H1 (cell line): ENCODE measurements at regions not wholly inside any gene's neighbourhood (a gene's known extent, or its start where the extent isn't known, plus 50 kb on each side); places are given as distances from the start of the nearest gene placed in this dataset.

Source experiments
- CTCF ChIA-PET: fragments of 300-600 bp; sonication (Branson Sonifier 250); formaldehyde crosslinking; loops from one replicate; lab custom pipeline; 2021; ENCODE audit not compliant: partially characterized antibody; lab: Charles Lee
- POLR2A ChIA-PET: fragments of 300-600 bp; sonication (Branson Sonifier 250); formaldehyde crosslinking; loops from one replicate; lab custom pipeline; 2021; ENCODE audit warnings: inconsistent platforms; ENCODE audit not compliant: partially characterized antibody; lab: Charles Lee
- DNase-seq, 2 experiments: peaks; one replicate each; pipeline versions ENCODE4 v3.0.0 to v3.0.0-alpha.2; 2010 to 2022; ENCODE audit warnings: low spot score in 2 of 2, low read depth in 1 of 2, mixed read lengths in 1 of 2
- FAIRE-seq: peaks from 2 replicates; lab custom pipeline; 2011; peaks lifted over from hg19 to GRCh38; lab: Jason Lieb, UNC
- H2AFZ ChIP-seq: 2 replicates; pipeline ENCODE4 v1.8.1; 2012; ENCODE audit warnings: low read length, inconsistent platforms
- H2AK5ac ChIP-seq: 2 replicates; pipeline ENCODE4 v1.6.1; 2013; ENCODE audit warnings: low read depth, low read length
- H2BK120ac ChIP-seq: replicated peaks from 2 replicates; pipeline ENCODE3; 2013; ENCODE audit warnings: low read depth, low read length, inconsistent platforms
- H2BK12ac ChIP-seq: 2 replicates; pipeline ENCODE4 v1.6.1; 2013; ENCODE audit warnings: low read depth, low read length
- H2BK15ac ChIP-seq: 2 replicates; pipeline ENCODE4 v1.6.1; 2013; ENCODE audit warnings: low read length
- H2BK20ac ChIP-seq: 2 replicates; pipeline ENCODE4 v1.6.1; 2013; ENCODE audit warnings: low read length
- H2BK5ac ChIP-seq: 2 replicates; pipeline ENCODE4 v1.6.1; 2013; ENCODE audit warnings: low read depth, low read length
- H3K14ac ChIP-seq: 2 replicates; pipeline ENCODE4 v1.6.1; 2013; ENCODE audit warnings: inconsistent platforms; ENCODE audit not compliant: insufficient read length
- H3K18ac ChIP-seq: 2 replicates; pipeline ENCODE4 v1.6.1; 2013; ENCODE audit warnings: low read length; ENCODE audit errors: extremely low read depth
- H3K23ac ChIP-seq: 2 replicates; pipeline ENCODE4 v1.6.1; 2013; ENCODE audit warnings: inconsistent platforms; ENCODE audit not compliant: insufficient read length
- H3K23me2 ChIP-seq: 2 replicates; pipeline ENCODE4 v1.6.1; 2013; ENCODE audit warnings: low read depth, low read length
- H3K27ac ChIP-seq: 2 replicates; pipeline ENCODE4 v1.6.1; 2011; ENCODE audit warnings: low read depth, low read length, inconsistent platforms
- H3K27me3 ChIP-seq, 4 experiments: replicated peaks in 1 of 4; 1 replicate in 1 of 4; 2 replicates in 3 of 4; pipeline versions ENCODE4 v1.6.1 to v1.8.1; 2011 to 2013; ENCODE audit warnings: low read length in 3 of 4, mild to moderate bottlenecking in 3 of 4, inconsistent platforms in 2 of 4, mixed read lengths in 2 of 4, moderate library complexity in 1 of 4; ENCODE audit not compliant: control insufficient read depth in 3 of 4, insufficient read depth in 3 of 4; ENCODE audit errors: extremely low read depth in 1 of 4
- H3K36me3 ChIP-seq, 4 experiments: 2 replicates each; pipeline versions ENCODE4 v1.6.1 to v1.8.1; 2011 to 2013; ENCODE audit warnings: mild to moderate bottlenecking in 4 of 4, low read length in 3 of 4, moderate library complexity in 2 of 4, control low read depth in 1 of 4, inconsistent platforms in 1 of 4; ENCODE audit not compliant: insufficient read depth in 4 of 4, control insufficient read depth in 2 of 4
- H3K4ac ChIP-seq: replicated peaks from 2 replicates; pipeline ENCODE3; 2013; ENCODE audit warnings: low read length, low read depth, mixed read lengths, inconsistent platforms; ENCODE audit not compliant: insufficient read length
- H3K4me1 ChIP-seq, 4 experiments: replicated peaks in 1 of 4; 1 replicate in 1 of 4; 2 replicates in 3 of 4; pipeline versions ENCODE4 v1.6.1 to v1.8.1; 2011 to 2013; ENCODE audit warnings: low read length in 3 of 4, inconsistent platforms in 2 of 4, mixed read lengths in 1 of 4; ENCODE audit not compliant: insufficient read depth in 4 of 4, control insufficient read depth in 3 of 4
- H3K4me2 ChIP-seq, 2 experiments: 2 replicates each; pipeline versions ENCODE4 v1.6.1 to v1.8.1; 2011 to 2013; ENCODE audit warnings: low read depth in 2 of 2, low read length in 2 of 2, control low read depth in 1 of 2, inconsistent platforms in 1 of 2, mild to moderate bottlenecking in 1 of 2; ENCODE audit not compliant: insufficient read depth in 1 of 2
- H3K4me3 ChIP-seq, 4 experiments: fragments of 200-600, 300-600 bp in 1 of 4; sonication (generic), shearing (Covaris generic), sonication (Bioruptor Twin) in 1 of 4; 2 replicates each; pipeline versions ENCODE4 v1.5.1 to v1.8.1; 2011 to 2016; ENCODE audit warnings: low read length in 4 of 4, low read depth in 3 of 4, control low read depth in 2 of 4, inconsistent platforms in 2 of 4, mild to moderate bottlenecking in 2 of 4, mixed read lengths in 1 of 4, moderate library complexity in 1 of 4; ENCODE audit not compliant: insufficient read depth in 2 of 4; ENCODE audit errors: extremely low read depth in 1 of 4
- H3K56ac ChIP-seq: replicated peaks from 2 replicates; pipeline ENCODE3; 2013; ENCODE audit warnings: low read depth, mild to moderate bottlenecking, mixed read lengths, low read length, inconsistent platforms; ENCODE audit not compliant: insufficient read length
- H3K79me1 ChIP-seq: 2 replicates; pipeline ENCODE4 v1.6.1; 2013; ENCODE audit warnings: low read depth, low read length, control low read depth
- H3K79me2 ChIP-seq, 2 experiments: 2 replicates each; pipeline versions ENCODE4 v1.6.1 to v1.8.1; 2012 to 2013; ENCODE audit warnings: low read length in 2 of 2, mild to moderate bottlenecking in 2 of 2, inconsistent platforms in 1 of 2; ENCODE audit not compliant: insufficient read depth in 2 of 2, control insufficient read depth in 1 of 2
- H3K9ac ChIP-seq, 4 experiments: replicated peaks in 1 of 4; 1 replicate in 1 of 4; 2 replicates in 3 of 4; pipeline versions ENCODE4 v1.6.1 to v1.8.1; 2011 to 2013; ENCODE audit warnings: low read depth in 3 of 4, low read length in 3 of 4, control low read depth in 2 of 4, mild to moderate bottlenecking in 2 of 4, moderate library complexity in 2 of 4, inconsistent platforms in 1 of 4; ENCODE audit errors: extremely low read depth in 1 of 4
- H3K9me3 ChIP-seq, 2 experiments: 2 replicates each; pipeline versions ENCODE4 v1.6.1 to v1.8.1; 2012 to 2013; ENCODE audit warnings: mild to moderate bottlenecking in 2 of 2, moderate library complexity in 2 of 2, control low read depth in 1 of 2, inconsistent platforms in 1 of 2, low read depth in 1 of 2, low read length in 1 of 2, mixed read lengths in 1 of 2; ENCODE audit not compliant: insufficient read depth in 2 of 2
- H4K20me1 ChIP-seq, 2 experiments: replicated peaks in 1 of 2; 2 replicates each; pipeline versions ENCODE3 to v1.8.1; 2011 to 2013; ENCODE audit warnings: inconsistent platforms in 2 of 2, low read length in 2 of 2, mild to moderate bottlenecking in 1 of 2; ENCODE audit not compliant: insufficient read depth in 2 of 2, control insufficient read depth in 1 of 2
- H4K5ac ChIP-seq: 2 replicates; pipeline ENCODE4 v1.6.1; 2013; ENCODE audit warnings: low read length, low read depth, mixed read lengths, inconsistent platforms; ENCODE audit not compliant: insufficient read length
- H4K8ac ChIP-seq: 2 replicates; pipeline ENCODE4 v1.8.0; 2013; ENCODE audit warnings: mild to moderate bottlenecking, moderate library complexity, low read length, inconsistent platforms; ENCODE audit not compliant: insufficient read depth; ENCODE audit errors: extremely low read depth
- H4K91ac ChIP-seq: replicated peaks from 2 replicates; pipeline ENCODE3; 2013; ENCODE audit warnings: low read length, mixed read lengths, inconsistent platforms; ENCODE audit not compliant: insufficient read length
- WGBS, 2 experiments: shearing (Covaris generic) in 1 of 2; methylation state at CpG; one replicate each; pipeline versions ENCODE4 v1.1.6 to v1.1.7; 2013 to 2015; ENCODE audit warnings: low lambda C conversion rate in 2 of 2, mixed read lengths in 2 of 2, inconsistent platforms in 1 of 2, low coverage in 1 of 2, missing lambda C conversion rate in 1 of 2; ENCODE audit not compliant: insufficient replicate concordance in 2 of 2, insufficient coverage in 1 of 2, insufficient read length in 1 of 2; ENCODE audit errors: extremely low coverage in 1 of 2, missing lambda C conversion rate in 1 of 2; 5-methylcytosine and 5-hydroxymethylcytosine counted together
- TF ChIP-seq, protein P1 (sequence below): fragments of 300-600 bp; sonication (generic); IDR thresholded peaks from 2 replicates; pipeline ENCODE4 v1.7.1; 2012; ENCODE audit warnings: low read length, moderate library complexity, mild to moderate bottlenecking, inconsistent platforms; ENCODE audit not compliant: insufficient replicate concordance

DNA sequence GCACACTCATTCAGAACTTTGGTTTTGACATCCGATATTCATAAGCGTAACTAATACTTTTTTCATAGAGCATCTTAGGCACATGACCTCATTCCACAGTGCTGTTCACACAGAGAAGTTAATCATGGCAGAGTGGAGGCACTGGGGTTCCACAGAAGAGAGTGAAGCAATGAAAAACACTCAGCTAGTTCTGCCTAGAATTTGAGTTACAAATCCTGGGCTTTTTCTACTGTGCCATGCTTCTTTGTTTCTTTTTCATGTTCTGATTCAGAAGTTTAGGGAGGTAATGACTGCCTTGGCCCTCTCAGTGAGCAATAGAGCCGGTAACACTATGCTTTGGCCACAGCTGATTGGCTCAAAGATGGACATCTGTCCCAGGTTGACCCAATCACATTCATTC, 176.1 kb upstream of the MITF start:
- H2AFZ ChIP-seq, result no peak overlapping the region
- no peak overlapping the region for H4K91ac ChIP-seq
- no peak overlapping the region for H4K5ac ChIP-seq
- no peak overlapping the region for H3K18ac ChIP-seq
- no peak overlapping the region for H3K4me3 ChIP-seq
- CTCF ChIA-PET, result interaction anchor here (1.6 kb wide), 1 partner anchor 112 kb away, joined by 3 read pairs; no protein-coding TSS in a partner anchor
- POLR2A ChIA-PET, result no interaction called here
- H3K9me3 ChIP-seq, result no peaks in the 10 kb centered on the region
- H3K27ac ChIP-seq, result no peak overlapping the region
- H2BK120ac ChIP-seq, result no peak overlapping the region
- DNase-seq (no peak), FAIRE-seq (no peak)
- no peak overlapping the region for H3K9ac ChIP-seq
- no peaks in the 10 kb centered on the region for H3K27me3 ChIP-seq
- 93% methylated on average over 3 of the region's 3 CpGs; no CpG with 5 or more reads in 1 of the 2 experiments for WGBS, 2 experiments
- no peaks in the 10 kb centered on the region for H3K36me3 ChIP-seq
- no peaks in the 10 kb centered on the region for H3K79me1 ChIP-seq
- no peak overlapping the region for H4K8ac ChIP-seq
- no peak overlapping the region for H2BK5ac ChIP-seq
- H2BK15ac ChIP-seq, result no peak overlapping the region
- no peak overlapping the region for H2AK5ac ChIP-seq
- H3K79me2 ChIP-seq, result no peaks in the 10 kb centered on the region
- H3K56ac ChIP-seq, result no peak overlapping the region
- H4K20me1 ChIP-seq, result no peaks in the 10 kb centered on the region
- no peak overlapping the region for H3K23ac ChIP-seq
- H3K4me2 ChIP-seq, result no peak overlapping the region
- H3K14ac ChIP-seq, result no peak overlapping the region
- no peak overlapping the region for H2BK12ac ChIP-seq
- no peak overlapping the region for H3K4ac ChIP-seq
- H3K23me2 ChIP-seq, result no peaks in the 10 kb centered on the region
- no peak overlapping the region for H2BK20ac ChIP-seq
- H3K4me1 ChIP-seq, result no peaks in the 10 kb centered on the region
- TF ChIP-seq, protein P1, sequence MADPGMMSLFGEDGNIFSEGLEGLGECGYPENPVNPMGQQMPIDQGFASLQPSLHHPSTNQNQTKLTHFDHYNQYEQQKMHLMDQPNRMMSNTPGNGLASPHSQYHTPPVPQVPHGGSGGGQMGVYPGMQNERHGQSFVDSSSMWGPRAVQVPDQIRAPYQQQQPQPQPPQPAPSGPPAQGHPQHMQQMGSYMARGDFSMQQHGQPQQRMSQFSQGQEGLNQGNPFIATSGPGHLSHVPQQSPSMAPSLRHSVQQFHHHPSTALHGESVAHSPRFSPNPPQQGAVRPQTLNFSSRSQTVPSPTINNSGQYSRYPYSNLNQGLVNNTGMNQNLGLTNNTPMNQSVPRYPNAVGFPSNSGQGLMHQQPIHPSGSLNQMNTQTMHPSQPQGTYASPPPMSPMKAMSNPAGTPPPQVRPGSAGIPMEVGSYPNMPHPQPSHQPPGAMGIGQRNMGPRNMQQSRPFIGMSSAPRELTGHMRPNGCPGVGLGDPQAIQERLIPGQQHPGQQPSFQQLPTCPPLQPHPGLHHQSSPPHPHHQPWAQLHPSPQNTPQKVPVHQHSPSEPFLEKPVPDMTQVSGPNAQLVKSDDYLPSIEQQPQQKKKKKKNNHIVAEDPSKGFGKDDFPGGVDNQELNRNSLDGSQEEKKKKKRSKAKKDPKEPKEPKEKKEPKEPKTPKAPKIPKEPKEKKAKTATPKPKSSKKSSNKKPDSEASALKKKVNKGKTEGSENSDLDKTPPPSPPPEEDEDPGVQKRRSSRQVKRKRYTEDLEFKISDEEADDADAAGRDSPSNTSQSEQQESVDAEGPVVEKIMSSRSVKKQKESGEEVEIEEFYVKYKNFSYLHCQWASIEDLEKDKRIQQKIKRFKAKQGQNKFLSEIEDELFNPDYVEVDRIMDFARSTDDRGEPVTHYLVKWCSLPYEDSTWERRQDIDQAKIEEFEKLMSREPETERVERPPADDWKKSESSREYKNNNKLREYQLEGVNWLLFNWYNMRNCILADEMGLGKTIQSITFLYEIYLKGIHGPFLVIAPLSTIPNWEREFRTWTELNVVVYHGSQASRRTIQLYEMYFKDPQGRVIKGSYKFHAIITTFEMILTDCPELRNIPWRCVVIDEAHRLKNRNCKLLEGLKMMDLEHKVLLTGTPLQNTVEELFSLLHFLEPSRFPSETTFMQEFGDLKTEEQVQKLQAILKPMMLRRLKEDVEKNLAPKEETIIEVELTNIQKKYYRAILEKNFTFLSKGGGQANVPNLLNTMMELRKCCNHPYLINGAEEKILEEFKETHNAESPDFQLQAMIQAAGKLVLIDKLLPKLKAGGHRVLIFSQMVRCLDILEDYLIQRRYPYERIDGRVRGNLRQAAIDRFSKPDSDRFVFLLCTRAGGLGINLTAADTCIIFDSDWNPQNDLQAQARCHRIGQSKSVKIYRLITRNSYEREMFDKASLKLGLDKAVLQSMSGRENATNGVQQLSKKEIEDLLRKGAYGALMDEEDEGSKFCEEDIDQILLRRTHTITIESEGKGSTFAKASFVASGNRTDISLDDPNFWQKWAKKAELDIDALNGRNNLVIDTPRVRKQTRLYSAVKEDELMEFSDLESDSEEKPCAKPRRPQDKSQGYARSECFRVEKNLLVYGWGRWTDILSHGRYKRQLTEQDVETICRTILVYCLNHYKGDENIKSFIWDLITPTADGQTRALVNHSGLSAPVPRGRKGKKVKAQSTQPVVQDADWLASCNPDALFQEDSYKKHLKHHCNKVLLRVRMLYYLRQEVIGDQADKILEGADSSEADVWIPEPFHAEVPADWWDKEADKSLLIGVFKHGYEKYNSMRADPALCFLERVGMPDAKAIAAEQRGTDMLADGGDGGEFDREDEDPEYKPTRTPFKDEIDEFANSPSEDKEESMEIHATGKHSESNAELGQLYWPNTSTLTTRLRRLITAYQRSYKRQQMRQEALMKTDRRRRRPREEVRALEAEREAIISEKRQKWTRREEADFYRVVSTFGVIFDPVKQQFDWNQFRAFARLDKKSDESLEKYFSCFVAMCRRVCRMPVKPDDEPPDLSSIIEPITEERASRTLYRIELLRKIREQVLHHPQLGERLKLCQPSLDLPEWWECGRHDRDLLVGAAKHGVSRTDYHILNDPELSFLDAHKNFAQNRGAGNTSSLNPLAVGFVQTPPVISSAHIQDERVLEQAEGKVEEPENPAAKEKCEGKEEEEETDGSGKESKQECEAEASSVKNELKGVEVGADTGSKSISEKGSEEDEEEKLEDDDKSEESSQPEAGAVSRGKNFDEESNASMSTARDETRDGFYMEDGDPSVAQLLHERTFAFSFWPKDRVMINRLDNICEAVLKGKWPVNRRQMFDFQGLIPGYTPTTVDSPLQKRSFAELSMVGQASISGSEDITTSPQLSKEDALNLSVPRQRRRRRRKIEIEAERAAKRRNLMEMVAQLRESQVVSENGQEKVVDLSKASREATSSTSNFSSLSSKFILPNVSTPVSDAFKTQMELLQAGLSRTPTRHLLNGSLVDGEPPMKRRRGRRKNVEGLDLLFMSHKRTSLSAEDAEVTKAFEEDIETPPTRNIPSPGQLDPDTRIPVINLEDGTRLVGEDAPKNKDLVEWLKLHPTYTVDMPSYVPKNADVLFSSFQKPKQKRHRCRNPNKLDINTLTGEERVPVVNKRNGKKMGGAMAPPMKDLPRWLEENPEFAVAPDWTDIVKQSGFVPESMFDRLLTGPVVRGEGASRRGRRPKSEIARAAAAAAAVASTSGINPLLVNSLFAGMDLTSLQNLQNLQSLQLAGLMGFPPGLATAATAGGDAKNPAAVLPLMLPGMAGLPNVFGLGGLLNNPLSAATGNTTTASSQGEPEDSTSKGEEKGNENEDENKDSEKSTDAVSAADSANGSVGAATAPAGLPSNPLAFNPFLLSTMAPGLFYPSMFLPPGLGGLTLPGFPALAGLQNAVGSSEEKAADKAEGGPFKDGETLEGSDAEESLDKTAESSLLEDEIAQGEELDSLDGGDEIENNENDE, result no peak
